ENCODE measurements at regions not wholly inside any gene's neighbourhood (a gene's known extent, or its start where the extent isn't known, plus 50 kb on each side); places are given as distances from the start of the nearest gene placed in this dataset.

DNA sequence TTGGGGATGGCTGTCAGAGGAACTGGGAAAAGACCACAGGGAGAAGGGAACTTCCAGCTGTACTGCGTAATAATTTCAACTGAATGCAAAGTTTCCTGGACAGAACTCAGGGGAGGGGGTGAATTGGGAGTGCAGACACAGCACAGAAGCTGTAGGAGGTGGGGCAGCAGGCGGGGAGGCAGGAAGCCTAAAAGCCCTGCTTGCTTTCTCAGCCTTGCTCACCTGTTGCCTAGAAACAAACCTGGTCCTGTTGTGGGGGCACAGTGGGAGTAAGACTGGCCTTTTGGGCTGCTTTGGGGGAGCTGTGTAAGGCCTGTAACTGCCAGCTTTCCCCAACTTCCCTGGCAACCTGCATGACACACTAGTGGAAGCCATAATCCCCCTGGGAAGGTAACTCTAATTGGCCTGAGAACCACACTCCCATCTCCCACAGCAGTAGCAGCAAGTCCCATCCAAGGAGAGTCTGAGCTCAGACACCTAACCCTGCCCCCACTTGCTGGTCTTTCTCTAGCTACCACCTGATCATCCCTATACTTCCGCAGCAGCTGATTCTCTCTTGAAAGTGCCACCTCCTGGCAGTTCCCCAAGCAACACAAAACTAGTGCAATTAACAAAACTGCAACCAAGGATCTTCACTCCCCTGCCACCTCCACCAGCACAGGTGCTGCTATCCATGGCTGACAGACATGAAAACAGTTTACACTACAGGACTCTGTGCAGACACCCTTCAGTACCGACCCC lies 1239.3 kb downstream of the SORCS1 start:
- no peak for TF ChIP-seq CTCF (IDR thresholded peaks at IDR 0.05)
- no peak for TF ChIP-seq ZFX (IDR thresholded peaks at IDR 0.05; ENCODE audit: borderline replicate concordance)

Data from 22Rv1 (cell line).